Erythroblast (primary cell): ENCODE measurements at regions not wholly inside any gene's neighbourhood (a gene's known extent, or its start where the extent isn't known, plus 50 kb on each side); places are given as distances from the start of the nearest gene placed in this dataset.
"Not testable (repeated sequence)": the region's sequence is repeated elsewhere in the genome, so short reads cannot be mapped to it uniquely, and the experiment has no call there.

Source experiments
- DNase-seq, 2 experiments: peaks; one replicate each; lab custom pipeline; 2025; lab: John Stamatoyannopoulos, UW
- GATA1 ChIP-seq: IDR thresholded peaks from 2 replicates; pipeline ENCODE4 v1.6.1; 2011; ENCODE audit warnings: low read depth, mild to moderate bottlenecking, control low read depth, low read length, moderate library complexity
- POLR2A ChIP-seq: IDR thresholded peaks from 2 replicates; pipeline ENCODE4 v1.6.1; 2011; ENCODE audit warnings: mild to moderate bottlenecking, low read length

- DNase-seq = no peak
- no peak for TF ChIP-seq GATA1
- no peak for TF ChIP-seq POLR2A
Observed at GRCh38 chr13:83761631-83762030, 120.6 kb downstream of the SLITRK1 start.

DNA sequence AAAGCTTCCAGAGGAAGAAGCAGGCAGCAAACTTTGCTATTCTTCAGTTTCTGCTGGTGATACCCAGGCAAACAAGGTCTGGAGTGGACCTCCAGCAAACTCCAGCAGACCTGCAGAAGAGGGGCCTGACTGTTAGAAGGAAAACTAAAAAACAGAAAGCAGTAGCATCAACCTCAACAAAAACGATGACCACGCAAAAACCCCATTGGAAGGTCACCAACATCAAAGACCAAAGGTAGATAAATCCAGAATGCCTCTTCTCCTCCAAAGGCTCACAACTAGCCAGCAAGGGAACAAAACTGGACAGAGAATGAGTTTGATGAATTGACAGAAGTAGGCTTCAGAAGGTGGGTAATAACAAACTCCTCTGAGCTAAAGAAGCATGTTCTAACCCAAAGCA lies 127.1 kb downstream of the SLITRK1 start:
- not testable (repeated sequence) for DNase-seq

- no peak for DNase-seq
Observed at GRCh38 chr13:83753912-83754624, 128.2 kb downstream of the SLITRK1 start.

GRCh38 chr13:83752141-83752540 lies 130.1 kb downstream of the SLITRK1 start:
- no peak for TF ChIP-seq POLR2A
- no peak for DNase-seq

More at GRCh38 chr13:83753912-83754624, 128.2 kb downstream of the SLITRK1 start:
- TF ChIP-seq POLR2A (no peak), GATA1 (no peak)

DNA sequence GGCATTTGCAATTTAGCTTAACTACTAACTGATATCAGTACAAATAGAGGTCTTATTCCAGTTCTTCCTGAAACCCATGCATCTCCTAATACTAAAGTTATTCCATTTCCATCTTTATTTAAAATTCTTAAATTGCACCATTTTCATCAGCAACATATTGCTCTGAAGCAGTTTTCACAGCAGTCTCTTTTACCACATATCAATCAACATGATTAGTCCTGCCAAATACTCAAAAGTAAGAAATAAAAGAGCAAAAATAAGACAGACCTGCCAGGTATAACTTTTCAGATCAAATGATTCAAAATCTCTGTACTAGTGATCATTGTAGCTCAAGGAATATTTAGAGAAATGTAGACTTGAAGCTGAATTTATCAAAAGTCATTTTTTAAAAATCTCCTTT lies 141.7 kb downstream of the SLITRK1 start:
- DNase-seq = no peak
- TF ChIP-seq GATA1 (no peak), POLR2A (no peak)

GRCh38 chr13:83738407-83738806 lies 143.9 kb downstream of the SLITRK1 start:
- TF ChIP-seq GATA1 = no peak
- TF ChIP-seq POLR2A = no peak

DNA sequence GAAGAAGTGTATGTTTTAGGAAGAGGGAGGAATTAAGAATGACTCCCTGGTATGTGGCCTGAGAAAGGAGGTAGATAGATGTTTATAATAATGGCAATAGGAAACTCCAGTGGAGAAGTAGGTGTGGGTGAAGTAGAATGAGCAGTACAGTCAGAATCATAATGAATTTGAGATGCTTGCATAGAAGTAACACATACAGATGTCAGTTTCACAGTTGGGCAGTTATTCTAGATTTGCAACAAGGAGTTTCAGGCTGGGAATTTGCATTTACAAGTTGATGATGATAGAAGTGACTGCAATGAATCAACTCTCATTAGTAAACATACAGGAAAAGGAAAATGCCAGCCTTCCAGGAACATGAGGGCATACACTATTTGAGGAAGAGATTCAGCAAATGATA lies 149.0 kb downstream of the SLITRK1 start:
- no peak for DNase-seq
- TF ChIP-seq GATA1 (no peak), POLR2A (no peak)

More at GRCh38 chr13:83738407-83738806, 143.9 kb downstream of the SLITRK1 start:
- DNase-seq = no peak

DNA sequence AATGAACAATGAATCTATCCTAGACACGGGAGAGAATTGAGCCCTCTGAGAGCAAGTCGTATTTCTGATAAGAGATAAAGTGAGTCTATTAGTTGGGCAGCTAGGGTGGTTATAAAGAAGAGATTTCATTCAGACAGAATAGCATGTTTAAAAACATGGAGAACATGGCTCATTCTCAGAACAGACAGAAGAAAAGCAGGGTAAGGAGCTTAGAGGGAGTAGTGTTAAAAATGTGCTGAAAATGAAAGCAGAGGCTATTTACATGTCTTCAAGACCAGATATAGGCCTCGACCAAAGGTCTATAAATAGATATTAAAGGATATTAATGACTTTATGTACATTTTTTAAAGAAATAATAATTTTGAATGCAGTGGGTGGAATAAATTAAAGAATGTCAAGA lies 149.5 kb downstream of the SLITRK1 start:
- no peak for DNase-seq
- TF ChIP-seq GATA1 (no peak), POLR2A (no peak)

DNA sequence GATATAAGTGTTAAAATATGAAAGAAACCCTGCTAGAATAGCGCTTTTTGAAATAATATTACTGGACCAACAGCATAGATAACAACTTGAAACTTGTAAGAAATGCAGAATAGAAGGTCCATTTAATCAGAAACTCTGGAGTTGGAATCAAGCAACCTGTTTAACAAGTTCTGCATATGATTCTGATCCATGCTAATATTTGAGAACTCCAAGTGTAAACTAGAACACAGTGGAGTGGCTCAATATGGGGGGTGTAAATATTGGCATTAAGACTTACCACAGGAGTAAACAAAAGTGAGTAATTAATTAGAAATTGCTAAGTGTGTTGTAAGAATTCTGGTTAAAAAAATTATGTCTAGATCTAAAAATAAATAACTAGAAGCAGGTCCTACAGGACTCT lies 151.2 kb downstream of the SLITRK1 start:
- TF ChIP-seq GATA1 (no peak), POLR2A (no peak)
- DNase-seq = no peak

DNA sequence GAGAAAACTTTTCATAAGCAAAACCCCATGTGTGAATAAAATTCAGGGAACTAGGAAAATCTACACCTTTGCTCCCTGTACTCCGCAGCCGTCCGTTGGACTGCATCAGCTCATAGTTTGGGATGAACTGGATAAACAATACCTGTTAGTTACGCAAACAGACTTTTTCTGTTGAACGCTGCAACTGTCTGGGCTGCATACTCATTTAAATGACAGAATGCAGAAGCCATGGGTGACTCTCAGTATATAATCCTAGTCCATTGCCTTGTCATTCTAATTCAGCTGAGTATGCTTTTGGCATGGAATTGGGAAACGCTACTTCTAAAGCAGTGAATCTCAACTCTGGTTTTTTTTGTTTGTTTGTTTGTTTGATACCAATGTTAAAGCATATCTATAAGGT lies 151.6 kb downstream of the SLITRK1 start:
- DNase-seq = no peak
- TF ChIP-seq POLR2A (no peak), GATA1 (no peak)

GRCh38 chr13:83722443-83722842 lies 159.8 kb downstream of the SLITRK1 start:
- TF ChIP-seq GATA1 = no peak
- no peak for DNase-seq

DNA sequence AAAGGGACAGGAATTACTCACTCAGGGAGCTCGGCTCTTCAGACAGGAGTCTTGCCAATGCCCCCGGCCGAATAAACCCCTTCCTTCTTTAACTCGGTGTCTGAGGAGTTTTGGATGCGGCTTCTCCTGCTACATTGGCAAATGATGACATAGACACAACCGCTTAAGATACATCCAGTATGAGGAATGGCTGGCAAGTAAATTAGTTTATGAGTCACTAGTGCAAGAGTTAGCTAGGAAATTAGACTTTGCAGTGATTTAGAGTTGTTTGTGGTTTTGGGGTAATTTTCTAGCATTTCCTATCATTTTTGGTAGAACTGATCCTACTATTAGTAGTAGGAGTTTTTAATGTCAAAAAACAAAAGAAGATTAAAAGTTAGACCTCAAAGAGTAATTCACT lies 166.2 kb downstream of the SLITRK1 start:
- DNase-seq = no peak
- TF ChIP-seq POLR2A (no peak), GATA1 (no peak)

DNA sequence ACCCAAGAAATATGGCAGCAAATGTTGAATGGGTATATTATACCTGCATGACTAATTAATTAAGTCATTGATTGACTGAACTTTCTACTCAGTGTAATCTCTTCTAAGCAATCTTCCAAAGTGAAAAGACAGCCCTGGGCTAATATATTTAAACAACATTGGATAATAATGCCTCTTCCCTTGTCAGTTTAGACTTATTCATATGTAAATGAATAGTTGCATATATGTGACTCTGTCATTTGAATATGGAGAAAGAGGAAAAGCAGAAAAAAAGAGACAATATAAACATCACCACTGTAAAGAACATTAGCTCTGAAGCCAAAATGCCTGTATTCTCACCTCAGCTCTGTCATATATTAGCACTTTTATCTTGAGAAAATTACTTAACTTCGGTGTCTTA lies 168.0 kb downstream of the SLITRK1 start:
- TF ChIP-seq POLR2A (no peak), GATA1 (no peak)
- no peak for DNase-seq

- DNase-seq = no peak
- TF ChIP-seq POLR2A = no peak
- no peak for TF ChIP-seq GATA1
Observed at GRCh38 chr13:83710133-83710515, 172.2 kb downstream of the SLITRK1 start.

DNA sequence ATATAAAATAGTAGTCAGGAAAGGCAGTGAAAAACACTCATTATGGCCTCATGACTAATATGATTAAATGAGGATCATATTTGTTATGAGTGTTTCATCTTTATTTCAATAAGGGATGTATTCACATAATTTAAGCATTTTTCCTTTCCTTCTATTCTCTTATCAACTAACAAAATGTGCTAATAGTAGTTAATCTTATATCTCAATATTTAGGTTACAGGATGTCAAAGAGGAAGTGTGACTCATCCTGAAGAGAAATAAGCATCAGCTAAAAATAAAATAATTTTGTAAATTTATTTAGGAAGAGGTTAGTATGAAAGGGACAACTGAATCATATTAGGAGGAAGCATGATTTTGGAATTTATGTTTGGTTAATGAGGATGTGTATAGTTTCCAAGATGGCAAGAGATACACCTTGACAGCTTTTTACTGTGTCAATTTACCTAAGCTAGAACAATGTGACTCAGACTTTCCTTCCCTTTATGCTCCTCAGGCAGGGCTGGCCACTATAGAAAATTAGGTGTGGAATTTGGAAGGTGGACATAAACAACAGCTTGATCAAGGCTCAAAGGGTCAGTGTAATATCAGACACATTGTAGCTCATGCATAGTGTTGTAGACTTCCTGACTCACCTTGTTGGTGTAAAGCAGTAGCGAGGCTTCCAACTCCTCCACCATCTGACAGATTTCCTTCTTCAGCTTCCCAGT lies 172.7 kb downstream of the SLITRK1 start:
- DNase-seq = no peak
- TF ChIP-seq POLR2A (no peak), GATA1 (no peak)
